ENCODE measurements at regions not wholly inside any gene's neighbourhood (a gene's known extent, or its start where the extent isn't known, plus 50 kb on each side); places are given as distances from the start of the nearest gene placed in this dataset.

DNA sequence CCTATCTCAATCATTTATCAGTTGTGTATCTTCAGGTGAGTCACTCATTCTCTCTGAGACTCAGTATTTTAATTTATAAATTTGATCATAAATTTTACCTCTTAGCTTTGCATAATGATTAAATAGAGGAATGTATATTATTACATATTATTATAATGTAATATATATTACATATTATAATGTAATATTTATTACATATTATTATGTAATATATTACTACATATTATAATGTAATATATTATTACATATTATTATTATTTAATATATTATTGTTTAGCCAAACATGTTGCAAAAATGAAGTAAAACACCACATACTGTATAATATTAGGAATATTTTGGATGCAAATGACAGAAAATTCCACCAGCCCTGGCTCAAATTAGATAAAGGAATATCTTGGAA lies 104.7 kb upstream of the NFIA start:
- Histone ChIP-seq H3K36me3 (ENCODE audit: control insufficient read depth in 2 of 4, insufficient read depth in 4 of 4, low read length in 3 of 4) (no peaks in the 10 kb centered on the region), H3K9me3 (ENCODE audit: insufficient read depth in 2 of 2, low read depth in 1 of 2, low read length in 1 of 2) (no peaks in the 10 kb centered on the region), H3K27ac (ENCODE audit: low read depth, low read length) (no peak overlapping the region), H2BK120ac (replicated peaks; ENCODE audit: low read depth, low read length) (no peak overlapping the region), H3K23me2 (ENCODE audit: low read depth, low read length) (no peaks in the 10 kb centered on the region), H3K27me3 (replicated peaks in 1 of 4; ENCODE audit: control insufficient read depth in 3 of 4, extremely low read depth in 1 of 4, insufficient read depth in 3 of 4, low read length in 3 of 4) (no peaks in the 10 kb centered on the region), H3K56ac (replicated peaks; ENCODE audit: insufficient read length, low read depth, low read length) (no peak overlapping the region), H3K23ac (ENCODE audit: insufficient read length) (no peak overlapping the region), H3K79me1 (ENCODE audit: low read depth, low read length) (no peaks in the 10 kb centered on the region), H3K18ac (ENCODE audit: extremely low read depth, low read length) (no peak overlapping the region), H2BK12ac (ENCODE audit: low read depth, low read length) (no peak overlapping the region), H3K4me2 (ENCODE audit: insufficient read depth in 1 of 2, low read depth in 2 of 2, low read length in 2 of 2) (no peak overlapping the region), H2BK5ac (ENCODE audit: low read depth, low read length) (no peak overlapping the region), H3K9ac (replicated peaks in 1 of 4; ENCODE audit: extremely low read depth in 1 of 4, low read depth in 3 of 4, low read length in 3 of 4) (no peak overlapping the region), H3K14ac (ENCODE audit: insufficient read length) (no peak overlapping the region), H3K4ac (replicated peaks; ENCODE audit: insufficient read length, low read depth, low read length) (no peak overlapping the region), H4K8ac (ENCODE audit: extremely low read depth, insufficient read depth, low read length) (no peak overlapping the region), H4K5ac (ENCODE audit: insufficient read length, low read depth, low read length) (no peak overlapping the region), H4K91ac (replicated peaks; ENCODE audit: insufficient read length, low read length) (no peak overlapping the region), H3K4me3 (ENCODE audit: extremely low read depth in 1 of 4, insufficient read depth in 2 of 4, low read depth in 3 of 4, low read length in 4 of 4) (no peak overlapping the region), H3K4me1 (replicated peaks in 1 of 4; ENCODE audit: control insufficient read depth in 3 of 4, insufficient read depth in 4 of 4, low read length in 3 of 4) (peaks cover 0 to 4% (median 2%) of the 10 kb centered on the region in 4 experiments; a peak in 1 of 7 replicates), H2BK15ac (ENCODE audit: low read length) (no peak overlapping the region), H2AFZ (ENCODE audit: low read length) (no peak overlapping the region), H2AK5ac (ENCODE audit: low read depth, low read length) (no peak overlapping the region), H2BK20ac (ENCODE audit: low read length) (no peak overlapping the region), H3K79me2 (ENCODE audit: control insufficient read depth in 1 of 2, insufficient read depth in 2 of 2, low read length in 2 of 2) (no peaks in the 10 kb centered on the region), H4K20me1 (replicated peaks in 1 of 2; ENCODE audit: control insufficient read depth in 1 of 2, insufficient read depth in 2 of 2, low read length in 2 of 2) (no peaks in the 10 kb centered on the region)
- ChIA-PET CTCF (ENCODE audit: partially characterized antibody) (interaction anchor here (1.1 to 3.9 kb wide), 10 partner anchors 12 to 476 kb away, joined by 3 to 39 read pairs (median 6); no protein-coding TSS in a partner anchor), POLR2A (ENCODE audit: partially characterized antibody) (no interaction called here)
- FAIRE-seq: no peak
- no peak for DNase-seq (ENCODE audit: low read depth in 1 of 2, low spot score in 2 of 2)
- TF ChIP-seq MAFK (IDR thresholded peaks at IDR 0.05; ENCODE audit: low read depth, low read length) (no peak), SIRT6 (IDR thresholded peaks at IDR 0.05; ENCODE audit: low read length) (no peak), CHD1 (IDR thresholded peaks at IDR 0.05; ENCODE audit: low read depth, low read length) (no peak), ASH2L (IDR thresholded peaks at IDR 0.05; ENCODE audit: low read length) (no peak), TEAD4 (IDR thresholded peaks at IDR 0.05; ENCODE audit: low read depth, low read length) (no peak), KDM1A (IDR thresholded peaks at IDR 0.05; ENCODE audit: borderline replicate concordance, low read length) (no peak), NRF1 (IDR thresholded peaks at IDR 0.05; ENCODE audit: low read depth, low read length) (no peak), CHD2 (IDR thresholded peaks at IDR 0.05; ENCODE audit: low read length) (no peak), SP1 (IDR thresholded peaks at IDR 0.05; ENCODE audit: low read depth, low read length) (no peak), SIX5 (IDR thresholded peaks at IDR 0.05; ENCODE audit: low read depth, low read length) (no peak), POLR2A (IDR thresholded peaks at IDR 0.05; ENCODE audit: control extremely low read depth in 1 of 2, low read depth in 2 of 2, low read length in 2 of 2) (no peak)
- TF ChIP-seq, protein P1, sequence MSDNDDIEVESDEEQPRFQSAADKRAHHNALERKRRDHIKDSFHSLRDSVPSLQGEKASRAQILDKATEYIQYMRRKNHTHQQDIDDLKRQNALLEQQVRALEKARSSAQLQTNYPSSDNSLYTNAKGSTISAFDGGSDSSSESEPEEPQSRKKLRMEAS (IDR thresholded peaks at IDR 0.05): no peak
- TF ChIP-seq, protein P2, sequence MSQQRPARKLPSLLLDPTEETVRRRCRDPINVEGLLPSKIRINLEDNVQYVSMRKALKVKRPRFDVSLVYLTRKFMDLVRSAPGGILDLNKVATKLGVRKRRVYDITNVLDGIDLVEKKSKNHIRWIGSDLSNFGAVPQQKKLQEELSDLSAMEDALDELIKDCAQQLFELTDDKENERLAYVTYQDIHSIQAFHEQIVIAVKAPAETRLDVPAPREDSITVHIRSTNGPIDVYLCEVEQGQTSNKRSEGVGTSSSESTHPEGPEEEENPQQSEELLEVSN (IDR thresholded peaks at IDR 0.05): no peak
- TF ChIP-seq, protein P3, sequence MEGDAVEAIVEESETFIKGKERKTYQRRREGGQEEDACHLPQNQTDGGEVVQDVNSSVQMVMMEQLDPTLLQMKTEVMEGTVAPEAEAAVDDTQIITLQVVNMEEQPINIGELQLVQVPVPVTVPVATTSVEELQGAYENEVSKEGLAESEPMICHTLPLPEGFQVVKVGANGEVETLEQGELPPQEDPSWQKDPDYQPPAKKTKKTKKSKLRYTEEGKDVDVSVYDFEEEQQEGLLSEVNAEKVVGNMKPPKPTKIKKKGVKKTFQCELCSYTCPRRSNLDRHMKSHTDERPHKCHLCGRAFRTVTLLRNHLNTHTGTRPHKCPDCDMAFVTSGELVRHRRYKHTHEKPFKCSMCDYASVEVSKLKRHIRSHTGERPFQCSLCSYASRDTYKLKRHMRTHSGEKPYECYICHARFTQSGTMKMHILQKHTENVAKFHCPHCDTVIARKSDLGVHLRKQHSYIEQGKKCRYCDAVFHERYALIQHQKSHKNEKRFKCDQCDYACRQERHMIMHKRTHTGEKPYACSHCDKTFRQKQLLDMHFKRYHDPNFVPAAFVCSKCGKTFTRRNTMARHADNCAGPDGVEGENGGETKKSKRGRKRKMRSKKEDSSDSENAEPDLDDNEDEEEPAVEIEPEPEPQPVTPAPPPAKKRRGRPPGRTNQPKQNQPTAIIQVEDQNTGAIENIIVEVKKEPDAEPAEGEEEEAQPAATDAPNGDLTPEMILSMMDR (IDR thresholded peaks at IDR 0.05; ENCODE audit: control extremely low read depth in 1 of 3, insufficient read depth in 1 of 3, low read depth in 1 of 3, low read length in 3 of 3): no peak
